NCI-H1694 treated with DMSO at 0.1 percent for 48 hours (cell line): ENCODE measurements at regions not wholly inside any gene's neighbourhood (a gene's known extent, or its start where the extent isn't known, plus 50 kb on each side); places are given as distances from the start of the nearest gene placed in this dataset.
A peak's percentile ranks its signal among the peaks of the same experiment; 100 is the strongest.
"Not testable (repeated sequence)": the region's sequence is repeated elsewhere in the genome, so short reads cannot be mapped to it uniquely, and the experiment has no call there.

Experiments used
- DNase-seq: peaks from one replicate; lab custom pipeline; 2025; lab: John Stamatoyannopoulos, UW

DNA sequence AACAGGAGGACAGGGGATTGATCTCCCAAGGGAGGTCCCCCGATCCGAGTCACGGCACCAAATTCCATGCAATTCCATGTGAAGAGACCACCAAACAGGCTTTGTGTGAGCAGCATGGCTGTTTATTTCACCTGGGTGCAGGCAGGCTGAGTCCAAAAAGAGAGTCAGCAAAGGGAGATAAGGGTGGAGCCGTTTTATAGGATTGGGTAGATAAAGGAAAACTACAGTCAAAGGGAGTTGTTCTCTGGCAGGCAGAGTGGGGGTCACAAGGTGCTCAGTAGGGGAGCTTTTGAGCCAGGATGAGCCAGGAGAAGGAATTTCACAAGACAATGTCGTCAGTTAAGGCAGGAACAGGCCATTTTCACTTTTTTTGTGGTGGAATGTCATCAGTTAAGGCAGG is 752.7 kb downstream of the GALC start:
- not testable (repeated sequence) for DNase-seq

DNA sequence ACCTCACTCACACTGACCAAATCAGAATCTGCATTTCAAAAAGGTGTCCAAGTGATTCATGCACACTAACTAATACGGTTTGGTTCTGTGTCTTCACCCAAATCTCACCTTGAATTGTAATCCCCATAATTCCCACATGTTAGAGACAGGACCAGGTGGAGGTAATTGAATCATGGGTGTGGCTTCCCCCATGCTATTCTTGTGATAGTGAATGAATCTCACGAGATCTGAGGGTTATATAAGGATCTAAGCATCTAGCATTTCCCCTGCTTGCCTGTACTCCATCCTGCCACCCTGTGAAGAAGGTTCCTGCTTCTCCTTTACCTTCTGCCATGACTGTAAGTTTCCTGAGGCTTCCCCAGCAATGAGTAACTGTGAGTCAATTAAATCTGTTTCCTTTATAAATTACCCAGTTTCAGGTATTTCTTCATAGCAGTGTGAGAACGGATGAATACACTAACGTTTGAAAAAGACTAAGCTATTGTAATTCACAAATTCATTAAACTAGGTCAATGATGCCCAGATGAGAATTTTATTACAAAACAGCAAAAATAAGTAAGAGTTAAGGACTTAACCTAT is 759.1 kb downstream of the GALC start:
- no peak for DNase-seq

DNA sequence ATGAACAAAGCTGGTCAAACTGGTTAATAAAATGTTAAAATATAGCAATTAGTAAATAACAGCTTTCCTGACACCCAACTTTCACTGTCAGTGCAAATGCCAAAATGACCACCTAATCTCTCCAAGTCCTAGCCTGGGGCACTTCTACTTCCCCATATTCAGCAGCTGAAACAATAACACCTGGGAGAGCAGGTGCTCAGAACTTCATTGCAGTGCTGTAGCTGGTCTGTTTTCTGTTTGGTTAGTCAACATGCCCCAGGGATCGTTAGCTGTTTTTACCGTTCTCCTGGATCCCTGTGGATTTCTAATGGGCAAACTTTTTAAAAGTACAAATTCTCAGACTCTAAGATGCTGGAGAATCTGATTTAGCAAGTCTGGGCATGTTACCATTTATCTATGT is 759.7 kb downstream of the GALC start:
- DNase-seq, result no peak

DNA sequence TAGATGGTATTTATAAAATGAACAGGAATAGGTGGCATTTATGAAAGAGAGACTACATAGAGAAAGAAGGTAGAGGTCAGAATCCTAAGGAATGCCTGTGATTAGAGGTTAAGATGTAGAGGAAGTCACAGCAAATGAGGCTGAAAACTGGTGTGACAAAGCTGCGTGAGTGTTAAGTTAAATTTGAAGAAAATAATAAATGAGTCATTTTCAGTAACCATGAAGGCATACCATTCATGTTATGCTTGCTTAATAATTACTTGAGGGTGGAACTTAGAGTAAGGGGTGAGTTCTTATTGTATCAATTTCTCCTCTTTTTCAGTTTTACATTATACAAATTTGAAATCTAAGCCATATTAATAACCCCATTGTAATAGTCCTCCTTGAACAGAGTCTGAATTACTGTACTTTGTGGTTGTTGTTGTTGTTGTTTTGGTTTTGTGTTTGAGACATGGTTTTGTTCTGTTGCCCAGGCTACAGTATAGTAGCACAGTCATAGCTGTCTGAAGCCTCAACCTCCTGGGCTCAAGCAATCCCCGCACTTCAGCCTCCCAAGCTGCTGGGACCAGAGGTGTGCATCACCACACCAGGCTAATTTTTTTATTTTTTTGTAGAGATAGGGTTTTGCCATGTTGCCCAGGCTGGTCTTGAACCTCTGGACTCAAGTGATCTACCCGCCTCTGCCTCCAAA is 761.5 kb downstream of the GALC start:
- no peak for DNase-seq

DNA sequence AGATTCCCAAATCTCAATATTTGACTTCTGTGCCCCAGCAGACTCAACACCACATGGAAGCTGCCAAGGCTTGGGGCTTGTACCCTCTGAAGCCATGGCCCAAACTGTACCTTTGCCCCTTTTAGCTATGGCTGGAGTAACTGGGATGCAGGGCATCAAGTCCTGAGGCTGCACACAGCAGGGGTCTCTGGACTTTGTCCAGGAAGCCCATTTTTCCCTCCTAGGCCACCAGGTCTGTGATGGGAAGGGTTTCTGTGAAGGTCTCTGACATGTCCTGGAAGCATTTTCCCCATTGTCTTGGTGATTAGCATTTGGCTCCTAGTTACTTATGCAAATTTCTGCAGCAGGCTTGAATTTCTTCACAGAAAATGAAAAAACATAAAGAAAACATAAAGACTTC is 762.3 kb downstream of the GALC start:
- no peak for DNase-seq

DNA sequence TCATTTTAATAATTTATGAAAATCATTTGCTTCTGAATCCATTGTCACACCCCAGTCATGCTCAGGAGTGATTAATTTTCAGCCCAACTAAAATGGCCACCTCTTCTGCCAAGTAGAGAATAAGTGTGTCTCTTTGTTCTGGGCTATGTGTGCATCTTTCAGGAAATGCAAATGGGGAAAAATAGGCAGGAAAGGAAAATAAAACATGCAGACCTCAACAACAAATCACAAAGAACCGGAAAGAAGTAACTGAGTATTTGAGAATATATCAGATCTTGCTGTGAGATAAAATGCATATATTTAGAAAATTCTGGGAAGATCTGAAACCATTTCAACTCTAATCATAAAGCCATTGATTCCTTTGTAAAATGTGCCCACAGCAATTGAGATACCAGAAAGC is 763.9 kb downstream of the GALC start:
- no peak for DNase-seq

DNA sequence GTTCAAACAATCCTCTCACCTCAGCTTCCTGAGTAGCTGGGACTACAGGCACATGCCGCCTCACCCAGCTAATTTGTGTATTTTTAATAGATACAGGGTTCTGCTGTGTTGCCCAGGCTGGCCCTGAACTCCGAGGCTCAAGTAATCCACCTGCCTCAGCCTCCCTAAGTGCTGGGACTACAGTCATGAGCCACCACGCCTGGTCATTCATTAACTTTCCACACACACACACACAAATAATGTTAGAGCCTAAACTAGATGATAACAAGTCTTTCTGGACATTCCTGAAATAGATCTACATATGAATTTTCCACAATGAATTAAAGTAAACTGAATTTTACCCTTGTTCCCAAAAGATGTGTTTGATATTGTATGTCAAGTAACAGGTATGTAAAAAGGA is 776.0 kb downstream of the GALC start:
- DNase-seq, result no peak

DNA sequence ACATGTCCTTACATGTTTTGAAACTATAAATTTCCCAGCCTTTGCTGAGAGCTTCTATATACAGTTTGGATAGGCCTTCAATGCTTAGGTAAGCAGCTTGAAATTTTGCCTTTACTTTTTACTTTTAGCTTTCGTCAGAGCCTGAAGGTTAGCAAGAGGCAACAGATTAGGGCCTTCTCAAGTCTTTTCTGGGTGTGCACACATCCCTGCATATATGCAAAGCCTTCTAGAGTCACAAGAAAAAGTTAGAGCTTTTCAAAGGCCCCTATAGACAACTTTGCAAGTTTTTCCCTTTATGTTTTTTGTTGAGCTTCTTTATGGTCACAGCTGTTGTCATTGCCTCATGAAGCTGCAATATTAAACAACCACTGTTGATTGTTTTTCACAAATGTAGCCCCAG is 778.4 kb downstream of the GALC start:
- no peak for DNase-seq

DNA sequence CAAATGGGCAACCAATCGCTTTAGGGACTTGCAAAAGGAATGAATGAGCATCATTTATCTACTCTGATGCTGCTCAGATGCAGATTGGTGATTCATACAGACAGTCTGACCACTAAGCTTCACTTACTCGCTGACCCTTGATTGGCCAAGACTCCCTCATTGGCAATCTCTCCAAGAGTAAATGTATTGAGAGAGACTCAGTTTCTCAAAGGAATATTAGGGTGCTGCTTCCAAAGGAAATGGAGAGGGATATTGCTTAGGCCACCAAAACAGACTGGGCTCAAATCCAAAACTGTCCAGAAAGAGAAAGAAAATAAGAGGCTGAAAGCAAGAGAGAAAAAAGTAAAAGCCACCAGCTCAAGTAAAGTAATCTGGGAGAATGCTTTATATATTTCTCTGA is 785.2 kb downstream of the GALC start:
- no peak for DNase-seq

DNA sequence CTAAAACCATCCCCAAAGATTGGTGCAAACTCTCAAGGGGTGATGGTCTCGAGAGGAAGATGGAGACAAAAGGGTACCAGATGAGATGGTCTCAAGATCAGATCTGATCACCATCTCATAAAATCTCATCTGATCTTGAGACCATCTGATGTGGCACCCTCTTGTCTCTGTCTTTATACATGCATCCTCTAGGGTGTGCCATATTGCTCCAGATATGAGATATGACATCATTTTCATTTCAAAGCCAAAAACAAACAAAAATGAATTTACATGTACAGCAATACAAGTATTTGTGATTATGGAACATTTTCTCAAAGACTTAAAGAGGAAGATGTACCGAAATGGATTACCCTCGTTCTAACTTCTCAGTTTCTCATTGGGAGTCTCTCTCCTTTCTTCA is 787.2 kb downstream of the GALC start:
- no peak for DNase-seq

DNA sequence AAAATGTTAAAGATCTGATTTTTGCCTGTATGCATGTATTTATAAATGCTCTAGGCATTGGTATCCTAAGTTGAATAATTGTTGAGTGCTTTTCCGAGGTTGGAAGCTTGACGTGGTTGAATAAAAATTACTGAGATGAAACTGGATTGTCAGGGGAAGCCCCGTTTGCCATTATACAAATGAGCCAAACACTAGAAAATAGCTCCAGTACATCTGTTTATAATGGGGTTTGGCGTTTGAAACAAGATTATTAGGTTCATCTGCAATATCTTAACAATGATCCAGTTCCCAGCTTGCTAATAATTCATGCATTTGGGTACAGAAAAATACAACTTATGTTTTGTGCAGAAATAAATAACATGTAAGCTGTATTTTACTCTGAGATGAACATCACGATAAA is 789.6 kb downstream of the GALC start:
- no peak for DNase-seq

DNA sequence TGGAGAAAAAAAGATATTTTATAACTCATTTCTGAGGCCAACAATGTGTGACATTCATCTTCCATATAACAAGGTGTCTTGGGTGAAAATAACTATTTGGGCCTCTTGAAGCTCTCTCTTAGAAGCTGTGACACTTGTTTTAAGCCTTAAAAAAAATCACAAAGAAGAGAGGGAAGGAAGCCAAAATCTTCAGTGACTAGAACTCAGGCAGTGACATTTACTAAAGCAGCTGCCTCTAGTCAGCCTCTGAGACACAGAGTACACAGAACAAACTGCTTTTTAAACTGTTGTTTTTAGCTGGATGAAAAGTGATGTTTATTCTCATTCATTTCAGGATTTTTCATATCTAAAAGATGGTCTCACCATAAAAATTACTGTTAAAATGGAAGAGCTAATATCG is 793.6 kb downstream of the GALC start:
- DNase-seq, result no peak

DNA sequence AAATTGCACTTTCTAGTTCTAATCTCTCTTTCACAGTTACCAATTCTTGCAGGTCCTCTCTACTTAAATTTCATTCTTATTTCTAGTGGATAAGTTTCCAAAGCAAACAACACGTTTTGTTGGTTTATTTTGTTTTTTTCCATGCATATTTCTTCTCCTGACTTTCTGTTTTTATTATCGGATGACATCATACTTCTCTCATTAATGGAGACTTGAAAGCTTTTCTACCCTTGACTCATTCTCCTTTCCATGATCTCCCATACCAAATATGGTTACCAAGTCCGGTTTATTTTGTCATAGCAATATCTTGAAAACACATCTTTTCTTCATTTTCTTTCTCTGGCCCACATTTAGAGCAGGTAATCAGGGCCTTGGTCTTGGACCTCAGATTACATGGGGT is 796.5 kb downstream of the GALC start:
- DNase-seq, result no peak

DNA sequence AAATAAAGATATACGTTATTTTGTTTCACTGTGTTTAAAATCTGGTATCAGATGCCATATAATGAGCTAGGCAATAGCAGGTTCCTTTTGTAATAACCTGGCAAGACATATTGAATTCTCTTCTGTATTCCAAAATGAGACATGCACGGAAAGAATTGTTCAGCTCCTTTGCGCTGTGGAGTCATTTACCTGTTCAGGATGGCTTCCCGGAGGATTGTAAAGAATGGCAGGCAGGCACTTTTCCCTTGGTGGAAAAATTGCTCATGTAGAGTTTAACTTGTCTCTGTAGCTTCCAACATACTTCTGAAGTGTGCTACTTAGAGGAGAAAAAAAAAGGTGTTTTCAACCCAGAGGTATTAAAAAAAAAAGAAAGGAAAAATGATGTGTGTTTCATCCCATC is 805.2 kb downstream of the GALC start:
- no peak for DNase-seq

DNA sequence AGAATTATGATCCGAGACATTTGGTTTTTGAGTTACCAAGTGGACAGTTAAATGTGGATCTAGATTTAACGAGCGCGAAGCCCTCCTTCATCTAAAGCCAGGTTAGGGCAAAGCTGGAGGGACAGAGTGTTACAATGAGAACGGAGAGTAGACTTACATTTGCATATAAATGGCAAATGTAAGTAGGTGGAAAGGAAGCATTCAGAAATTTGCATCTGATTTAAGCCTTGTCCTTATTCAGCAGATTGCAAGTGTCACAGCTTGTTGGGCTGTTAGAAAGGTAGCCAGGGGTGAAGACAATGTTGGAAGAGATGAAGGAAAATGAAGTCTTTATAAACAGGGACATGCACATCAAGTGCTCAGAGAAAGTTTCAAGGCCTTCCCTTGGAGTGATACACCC is 806.2 kb downstream of the GALC start:
- DNase-seq, result no peak

DNA sequence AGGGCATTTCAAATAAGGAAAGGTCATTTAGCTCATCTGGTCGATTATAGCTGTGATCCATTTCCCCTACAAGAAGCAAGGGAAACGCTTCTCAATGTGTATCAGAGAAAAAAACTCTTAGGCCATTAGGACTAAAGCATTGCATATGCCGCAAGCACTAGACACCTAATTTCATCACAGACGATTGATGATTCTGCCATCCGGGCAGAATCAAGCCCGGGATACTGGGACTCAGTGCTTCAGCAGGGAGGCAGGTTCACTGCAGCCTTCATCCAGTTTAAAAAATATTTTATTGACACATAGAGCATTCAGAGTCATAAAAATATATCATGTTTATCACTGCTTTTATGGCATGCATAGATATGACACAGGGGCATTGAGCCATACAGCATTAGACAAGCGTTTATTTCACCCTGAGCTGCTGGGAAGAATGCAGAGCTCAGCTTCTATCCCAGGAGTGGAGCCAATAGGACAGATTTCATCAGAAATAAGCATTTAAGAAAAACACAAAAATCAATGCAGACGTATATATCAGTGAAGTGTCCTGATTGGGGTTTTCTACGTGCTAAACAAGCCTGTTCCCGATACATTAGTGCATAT is 806.9 kb downstream of the GALC start:
- DNase-seq, result no peak

DNA sequence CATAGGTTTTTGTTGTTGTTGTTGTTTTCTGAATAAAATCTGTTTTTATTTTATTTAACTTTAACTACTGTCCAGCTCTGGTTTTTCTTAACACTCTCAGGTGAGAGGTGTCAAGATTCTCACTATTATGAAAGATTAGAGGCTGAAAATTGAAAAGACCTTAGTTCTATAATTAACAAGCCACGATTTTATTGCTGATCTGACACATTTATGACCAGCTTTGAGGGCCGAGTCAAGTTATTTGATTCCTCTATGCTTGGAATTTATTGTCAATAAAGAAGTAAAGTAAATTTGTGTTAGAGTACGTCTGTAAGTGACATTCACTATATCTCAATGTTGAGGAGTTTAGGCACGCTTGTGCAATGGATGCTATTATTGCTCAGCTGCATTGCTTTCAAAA is 808.8 kb downstream of the GALC start:
- no peak for DNase-seq

DNA sequence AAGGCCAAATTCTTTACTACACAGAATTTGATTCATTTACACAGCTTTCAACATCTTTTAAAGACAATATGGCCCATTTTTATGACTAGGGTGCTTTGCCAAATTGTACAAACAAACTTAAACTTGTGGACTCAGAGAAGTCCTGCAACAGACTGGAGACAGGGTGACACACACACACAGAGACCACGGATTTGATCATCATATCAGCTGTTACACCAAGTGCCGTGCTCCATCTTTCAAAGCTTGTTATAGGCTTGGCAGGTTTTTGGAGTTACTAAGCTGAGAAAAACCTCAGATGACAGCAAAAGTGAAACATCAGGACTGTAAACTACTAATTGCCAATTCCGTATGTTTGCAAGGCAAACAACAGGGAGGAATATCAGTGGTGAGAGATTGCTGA is 811.7 kb downstream of the GALC start:
- peak; percentile 49 for DNase-seq

DNA sequence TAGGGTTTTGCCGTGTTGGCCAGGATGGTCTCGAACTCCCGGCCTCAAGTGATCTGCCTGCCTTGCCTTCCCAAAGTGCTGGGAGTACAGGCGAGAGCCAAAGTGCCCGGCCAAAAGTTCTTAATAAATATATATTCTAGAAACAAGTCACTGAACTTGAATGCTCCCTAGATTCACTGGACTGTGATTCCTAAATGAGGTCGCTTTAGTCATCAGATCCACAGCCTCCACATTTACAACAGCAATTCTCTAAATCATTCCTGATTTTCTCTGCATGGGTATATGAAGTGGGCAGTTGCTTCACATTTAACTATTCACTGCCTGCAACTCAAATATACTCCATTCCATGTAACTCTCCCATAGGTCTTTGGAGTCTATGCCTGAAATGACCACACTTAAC is 813.0 kb downstream of the GALC start:
- no peak for DNase-seq

DNA sequence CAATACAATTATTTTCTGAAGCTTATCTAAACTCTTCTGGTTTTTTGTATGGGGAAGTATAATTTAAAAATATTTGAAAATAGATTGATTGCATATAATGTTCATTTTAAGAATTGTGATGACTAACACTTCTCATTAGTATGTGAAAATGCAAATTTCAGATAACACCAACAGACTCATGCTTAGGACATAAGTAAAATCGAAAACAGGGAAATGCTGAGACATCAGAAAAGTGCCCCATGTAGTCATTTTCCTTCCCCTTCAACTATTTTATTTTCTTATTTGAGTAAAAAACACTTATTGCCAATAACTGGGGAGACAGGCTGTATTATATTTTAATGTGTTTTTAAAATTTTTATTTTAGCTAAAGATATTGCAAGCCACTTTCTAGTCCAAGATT is 814.7 kb downstream of the GALC start:
- DNase-seq, result no peak

DNA sequence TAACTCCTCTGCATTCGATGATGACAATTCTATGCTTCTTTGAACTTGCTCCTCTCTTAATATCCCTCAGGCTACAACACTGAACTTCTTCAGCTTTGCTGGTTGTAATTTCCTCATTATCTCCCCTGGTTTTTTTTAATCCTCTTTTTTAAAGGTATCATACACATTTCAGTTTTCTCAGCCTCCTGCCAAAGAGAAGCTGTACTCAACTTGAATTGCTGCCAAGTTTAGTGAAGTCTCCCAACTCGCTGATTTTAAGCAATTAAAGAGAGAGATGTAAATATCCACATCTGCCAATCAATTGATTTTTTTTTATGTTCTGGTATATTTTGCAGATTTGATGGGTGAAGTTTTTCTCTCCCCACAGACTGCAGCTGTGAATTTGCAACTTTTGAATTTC is 817.8 kb downstream of the GALC start:
- DNase-seq, result peak; percentile 96

DNA sequence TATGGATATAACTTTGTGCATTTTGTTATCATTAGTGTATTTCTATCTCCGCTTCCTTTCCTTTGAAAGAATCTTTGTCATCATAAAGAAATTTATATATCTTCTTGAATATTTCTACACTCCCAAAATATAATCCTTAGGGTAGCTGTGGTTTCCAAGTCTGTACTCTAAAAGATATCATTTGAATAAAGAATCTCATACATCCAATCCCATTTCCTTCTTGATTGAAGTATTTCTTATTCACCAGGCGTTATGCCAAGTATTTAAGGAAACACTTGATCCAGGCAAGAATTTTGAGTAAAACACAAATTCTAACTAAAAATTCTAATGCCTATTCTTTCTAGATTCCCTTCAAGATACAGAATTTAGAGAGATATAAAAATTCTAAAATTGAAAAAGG is 821.8 kb downstream of the GALC start:
- no peak for DNase-seq

DNA sequence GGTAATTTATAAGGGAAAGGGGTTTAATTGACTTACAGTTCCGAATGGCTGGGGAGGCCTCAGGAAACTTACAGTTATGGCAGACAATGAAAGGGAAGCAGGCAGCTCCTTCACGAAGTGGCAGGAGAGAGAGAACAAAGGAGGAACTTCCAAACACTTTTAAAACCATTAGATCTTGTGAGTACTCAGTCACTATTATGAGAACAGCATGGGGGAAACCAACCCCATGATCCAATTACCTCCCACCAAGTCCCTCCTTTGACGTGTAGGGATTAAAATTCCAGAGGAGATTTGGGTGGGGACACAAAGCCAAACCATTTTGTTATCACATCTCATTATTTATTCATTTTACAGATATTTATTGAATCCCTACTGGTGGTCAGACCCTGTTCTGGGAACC is 822.8 kb downstream of the GALC start:
- DNase-seq, result no peak

DNA sequence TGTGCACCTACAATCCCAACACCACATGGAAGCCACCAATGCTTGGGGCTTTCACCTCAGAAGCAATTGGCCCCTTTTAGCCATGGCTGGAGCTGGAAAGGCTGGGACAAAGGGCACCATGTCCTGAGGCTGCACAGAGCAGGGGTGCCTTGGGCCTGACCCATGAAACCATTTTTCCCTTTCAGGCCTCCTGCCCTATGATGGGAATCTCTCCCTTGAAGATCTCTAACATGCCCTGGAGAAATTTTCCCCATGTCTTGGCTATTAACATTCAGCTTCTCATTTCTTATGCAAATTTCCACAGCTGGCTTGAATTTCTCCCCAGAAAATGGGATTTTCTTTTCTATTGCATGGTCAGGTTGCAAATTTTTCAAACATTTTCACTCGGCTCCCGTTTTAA is 823.6 kb downstream of the GALC start:
- DNase-seq, result no peak
